Dermis blood vessel endothelial cell (primary cell): ENCODE measurements at regions not wholly inside any gene's neighbourhood (a gene's known extent, or its start where the extent isn't known, plus 50 kb on each side); places are given as distances from the start of the nearest gene placed in this dataset.
A peak's percentile ranks its signal among the peaks of the same experiment; 100 is the strongest.

Source experiments
- DNase-seq: peaks from one replicate; pipeline ENCODE4 v3.0.0; 2010

DNA sequence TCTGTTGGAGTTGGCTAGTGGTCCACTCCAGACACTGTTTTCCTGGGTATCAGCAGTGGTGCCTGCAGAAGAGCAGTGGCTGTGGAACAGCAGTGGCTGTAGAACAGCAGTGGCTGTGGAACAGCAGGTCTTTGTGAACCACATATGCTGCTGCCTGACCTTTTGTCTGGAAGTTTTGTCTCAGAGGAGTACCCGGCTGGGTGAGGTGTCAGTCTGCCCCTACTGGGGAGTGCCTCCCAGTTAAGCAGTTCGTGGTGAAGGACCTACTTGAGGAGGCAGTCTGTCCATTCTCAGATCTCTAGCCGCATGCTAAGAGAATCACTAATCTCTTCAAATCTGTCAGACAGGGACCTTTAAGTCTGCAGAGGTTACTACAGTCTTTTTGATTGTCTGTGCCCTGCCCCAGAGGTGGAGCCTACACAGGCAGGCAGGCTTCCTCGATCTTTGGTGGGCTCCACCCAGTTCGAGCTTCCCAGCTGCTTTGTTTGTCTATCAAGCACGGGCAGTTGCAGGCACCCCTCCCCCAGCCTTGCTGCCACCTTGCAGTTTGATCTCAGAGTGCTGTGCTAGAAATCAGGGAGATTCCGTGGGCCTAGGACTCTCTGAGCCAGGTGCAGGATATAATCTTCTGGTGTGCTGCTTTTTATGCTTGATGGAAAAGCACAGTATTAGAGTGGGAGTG is 89.1 kb upstream of the TRIM48 start:
- peak; percentile 0 for DNase-seq
